ENCODE measurements at regions not wholly inside any gene's neighbourhood (a gene's known extent, or its start where the extent isn't known, plus 50 kb on each side); places are given as distances from the start of the nearest gene placed in this dataset.

DNA sequence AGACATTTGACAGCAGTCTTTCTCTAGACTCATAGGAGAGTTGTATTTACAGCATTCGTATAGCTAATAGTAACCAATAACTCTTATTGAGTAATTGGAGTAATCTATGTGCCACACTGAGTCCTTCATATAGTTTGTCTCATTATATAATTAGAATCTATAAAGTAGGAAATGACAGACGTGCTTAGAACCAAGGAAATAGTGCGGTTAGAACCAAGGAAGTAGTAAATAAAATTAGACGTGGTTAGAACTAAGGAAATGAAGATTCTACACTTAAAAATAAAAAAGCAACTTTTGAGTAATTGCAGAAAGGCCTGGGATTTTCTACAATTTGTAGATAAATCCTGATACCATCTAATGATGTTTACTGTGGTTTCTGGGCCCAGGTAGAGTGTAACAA lies 107.8 kb upstream of the TNFSF11 start (continued):
- TF ChIP-seq, protein P1, sequence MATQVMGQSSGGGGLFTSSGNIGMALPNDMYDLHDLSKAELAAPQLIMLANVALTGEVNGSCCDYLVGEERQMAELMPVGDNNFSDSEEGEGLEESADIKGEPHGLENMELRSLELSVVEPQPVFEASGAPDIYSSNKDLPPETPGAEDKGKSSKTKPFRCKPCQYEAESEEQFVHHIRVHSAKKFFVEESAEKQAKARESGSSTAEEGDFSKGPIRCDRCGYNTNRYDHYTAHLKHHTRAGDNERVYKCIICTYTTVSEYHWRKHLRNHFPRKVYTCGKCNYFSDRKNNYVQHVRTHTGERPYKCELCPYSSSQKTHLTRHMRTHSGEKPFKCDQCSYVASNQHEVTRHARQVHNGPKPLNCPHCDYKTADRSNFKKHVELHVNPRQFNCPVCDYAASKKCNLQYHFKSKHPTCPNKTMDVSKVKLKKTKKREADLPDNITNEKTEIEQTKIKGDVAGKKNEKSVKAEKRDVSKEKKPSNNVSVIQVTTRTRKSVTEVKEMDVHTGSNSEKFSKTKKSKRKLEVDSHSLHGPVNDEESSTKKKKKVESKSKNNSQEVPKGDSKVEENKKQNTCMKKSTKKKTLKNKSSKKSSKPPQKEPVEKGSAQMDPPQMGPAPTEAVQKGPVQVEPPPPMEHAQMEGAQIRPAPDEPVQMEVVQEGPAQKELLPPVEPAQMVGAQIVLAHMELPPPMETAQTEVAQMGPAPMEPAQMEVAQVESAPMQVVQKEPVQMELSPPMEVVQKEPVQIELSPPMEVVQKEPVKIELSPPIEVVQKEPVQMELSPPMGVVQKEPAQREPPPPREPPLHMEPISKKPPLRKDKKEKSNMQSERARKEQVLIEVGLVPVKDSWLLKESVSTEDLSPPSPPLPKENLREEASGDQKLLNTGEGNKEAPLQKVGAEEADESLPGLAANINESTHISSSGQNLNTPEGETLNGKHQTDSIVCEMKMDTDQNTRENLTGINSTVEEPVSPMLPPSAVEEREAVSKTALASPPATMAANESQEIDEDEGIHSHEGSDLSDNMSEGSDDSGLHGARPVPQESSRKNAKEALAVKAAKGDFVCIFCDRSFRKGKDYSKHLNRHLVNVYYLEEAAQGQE (IDR thresholded peaks at IDR 0.05; ENCODE audit: low read depth) = no peak
- TF ChIP-seq, protein P2, sequence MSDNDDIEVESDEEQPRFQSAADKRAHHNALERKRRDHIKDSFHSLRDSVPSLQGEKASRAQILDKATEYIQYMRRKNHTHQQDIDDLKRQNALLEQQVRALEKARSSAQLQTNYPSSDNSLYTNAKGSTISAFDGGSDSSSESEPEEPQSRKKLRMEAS (IDR thresholded peaks at IDR 0.05) = no peak
- TF ChIP-seq EZH2 (IDR thresholded peaks at IDR 0.05) = no peak
- no peak for TF ChIP-seq CEBPB (IDR thresholded peaks at IDR 0.05; ENCODE audit: low read depth)
- TF ChIP-seq SIN3A (IDR thresholded peaks at IDR 0.05; ENCODE audit: low read depth) = no peak
- TF ChIP-seq POLR2A (IDR thresholded peaks at IDR 0.05; ENCODE audit: borderline replicate concordance, extremely low read depth, insufficient read depth, insufficient read length) = no peak
- no peak for TF ChIP-seq EGR1 (IDR thresholded peaks at IDR 0.05; ENCODE audit: low read depth)
- no peak for TF ChIP-seq EZH2phosphoT487 (IDR thresholded peaks at IDR 0.05; ENCODE audit: borderline replicate concordance)

DNA sequence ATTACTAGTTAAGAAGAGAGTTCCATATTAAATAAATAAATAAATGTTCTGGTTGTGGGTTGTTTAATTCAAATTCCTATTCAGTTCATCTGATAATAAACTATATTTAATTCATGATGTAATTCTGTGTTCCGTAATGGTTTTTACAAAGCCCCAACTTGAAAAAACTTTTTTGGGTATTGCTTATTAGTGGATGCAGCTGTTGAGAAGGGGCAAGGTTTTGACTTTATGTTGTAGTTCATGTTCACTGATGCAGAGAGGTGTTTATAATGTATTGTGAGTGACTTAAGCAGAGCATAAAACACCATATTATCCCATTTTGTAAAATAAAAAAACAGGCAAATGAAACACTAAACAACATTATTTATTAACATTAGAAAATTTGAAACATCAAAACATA lies 107.3 kb upstream of the TNFSF11 start:
- Histone ChIP-seq H3K9me3 (ENCODE audit: control insufficient read depth in 1 of 2, insufficient read depth in 1 of 2, low read depth in 1 of 2, low read length in 2 of 2) (no peaks in the 10 kb centered on the region), H3K9ac (ENCODE audit: low read length) (no peak overlapping the region), H3K9me2 (ENCODE audit: insufficient read depth) (no peaks in the 10 kb centered on the region), H3K4me2 (ENCODE audit: low read length) (no peak overlapping the region), H3K4me1 (ENCODE audit: control insufficient read depth in 1 of 2, insufficient read depth in 2 of 2, low read length in 2 of 2) (no peaks in the 10 kb centered on the region), H3K27ac (ENCODE audit: low read depth, low read length) (no peak overlapping the region), H3K4me3 (replicated peaks in 1 of 2; ENCODE audit: low read depth in 1 of 2, low read length in 2 of 2) (no peak overlapping the region), H4K20me1 (ENCODE audit: insufficient read depth) (no peaks in the 10 kb centered on the region), H2AFZ (ENCODE audit: low read depth, low read length, poor library complexity, severe bottlenecking) (no peak overlapping the region), H3K27me3 (ENCODE audit: insufficient read depth, low read length) (no peaks in the 10 kb centered on the region), H3K79me2 (ENCODE audit: insufficient read depth, low read length) (no peaks in the 10 kb centered on the region), H3K36me3 (ENCODE audit: control insufficient read depth in 1 of 2, insufficient read depth in 2 of 2, low read length in 2 of 2) (no peaks in the 10 kb centered on the region)
- ChIA-PET POLR2A (no interaction called here), CTCF (no interaction called here), RAD21 (ENCODE audit: low non-redundant PET in 1 of 2, low total read pairs in 2 of 2, uncharacterized antibody in 2 of 2, unreplicated experiment in 2 of 2) (no interaction called here)
- TF ChIP-seq, protein P2 (IDR thresholded peaks at IDR 0.05) = no peak
- no peak for TF ChIP-seq POLR2A (IDR thresholded peaks at IDR 0.05; ENCODE audit: borderline replicate concordance, extremely low read depth, insufficient read depth, insufficient read length)
- no peak for TF ChIP-seq ZFX (IDR thresholded peaks at IDR 0.05)
- TF ChIP-seq, protein P3, sequence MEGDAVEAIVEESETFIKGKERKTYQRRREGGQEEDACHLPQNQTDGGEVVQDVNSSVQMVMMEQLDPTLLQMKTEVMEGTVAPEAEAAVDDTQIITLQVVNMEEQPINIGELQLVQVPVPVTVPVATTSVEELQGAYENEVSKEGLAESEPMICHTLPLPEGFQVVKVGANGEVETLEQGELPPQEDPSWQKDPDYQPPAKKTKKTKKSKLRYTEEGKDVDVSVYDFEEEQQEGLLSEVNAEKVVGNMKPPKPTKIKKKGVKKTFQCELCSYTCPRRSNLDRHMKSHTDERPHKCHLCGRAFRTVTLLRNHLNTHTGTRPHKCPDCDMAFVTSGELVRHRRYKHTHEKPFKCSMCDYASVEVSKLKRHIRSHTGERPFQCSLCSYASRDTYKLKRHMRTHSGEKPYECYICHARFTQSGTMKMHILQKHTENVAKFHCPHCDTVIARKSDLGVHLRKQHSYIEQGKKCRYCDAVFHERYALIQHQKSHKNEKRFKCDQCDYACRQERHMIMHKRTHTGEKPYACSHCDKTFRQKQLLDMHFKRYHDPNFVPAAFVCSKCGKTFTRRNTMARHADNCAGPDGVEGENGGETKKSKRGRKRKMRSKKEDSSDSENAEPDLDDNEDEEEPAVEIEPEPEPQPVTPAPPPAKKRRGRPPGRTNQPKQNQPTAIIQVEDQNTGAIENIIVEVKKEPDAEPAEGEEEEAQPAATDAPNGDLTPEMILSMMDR (IDR thresholded peaks at IDR 0.05 in 2 of 3, conservative IDR thresholded peaks at IDR 0.05 in 1 of 3; ENCODE audit: borderline replicate concordance in 1 of 3, insufficient read depth in 1 of 3, low read depth in 2 of 3, low read length in 2 of 3) = no peak
- TF ChIP-seq ZNF274 (IDR thresholded peaks at IDR 0.05; ENCODE audit: low read depth, low read length) = no peak
- TF ChIP-seq, protein P4, sequence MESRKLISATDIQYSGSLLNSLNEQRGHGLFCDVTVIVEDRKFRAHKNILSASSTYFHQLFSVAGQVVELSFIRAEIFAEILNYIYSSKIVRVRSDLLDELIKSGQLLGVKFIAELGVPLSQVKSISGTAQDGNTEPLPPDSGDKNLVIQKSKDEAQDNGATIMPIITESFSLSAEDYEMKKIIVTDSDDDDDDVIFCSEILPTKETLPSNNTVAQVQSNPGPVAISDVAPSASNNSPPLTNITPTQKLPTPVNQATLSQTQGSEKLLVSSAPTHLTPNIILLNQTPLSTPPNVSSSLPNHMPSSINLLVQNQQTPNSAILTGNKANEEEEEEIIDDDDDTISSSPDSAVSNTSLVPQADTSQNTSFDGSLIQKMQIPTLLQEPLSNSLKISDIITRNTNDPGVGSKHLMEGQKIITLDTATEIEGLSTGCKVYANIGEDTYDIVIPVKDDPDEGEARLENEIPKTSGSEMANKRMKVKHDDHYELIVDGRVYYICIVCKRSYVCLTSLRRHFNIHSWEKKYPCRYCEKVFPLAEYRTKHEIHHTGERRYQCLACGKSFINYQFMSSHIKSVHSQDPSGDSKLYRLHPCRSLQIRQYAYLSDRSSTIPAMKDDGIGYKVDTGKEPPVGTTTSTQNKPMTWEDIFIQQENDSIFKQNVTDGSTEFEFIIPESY (IDR thresholded peaks at IDR 0.05; ENCODE audit: extremely low read depth, insufficient replicate concordance, low read length) = no peak
- no peak for TF ChIP-seq EZH2 (IDR thresholded peaks at IDR 0.05)
- TF ChIP-seq CEBPB (IDR thresholded peaks at IDR 0.05; ENCODE audit: low read depth) = no peak
- intact Hi-C loops (cut with micrococcal nuclease) = no loop called here
- no peak for DNase-seq (ENCODE audit: low read depth, low spot score)
- no peak for ATAC-seq
- no TSS peak for BruUV-seq (replicated peaks)

Measured in HCT116 (cell line).